A673 (cell line): ENCODE measurements at regions not wholly inside any gene's neighbourhood (a gene's known extent, or its start where the extent isn't known, plus 50 kb on each side); places are given as distances from the start of the nearest gene placed in this dataset.
A peak's percentile ranks its signal among the peaks of the same experiment; 100 is the strongest.

Experiments used
- BruUV-seq: library from RNA; stranded (reverse); fragments of 400-500 nt; replicated peaks from 2 replicates; lab custom pipeline; 2021; lab: Mats Ljungman, UMichigan
- CTCF ChIA-PET: fragments of 300-600 bp; sonication (Branson Sonifier 250); formaldehyde crosslinking; loops from one replicate; lab custom pipeline; 2022; ENCODE audit warnings: antibody characterized with exemption; lab: Charles Lee
- POLR2A ChIA-PET: fragments of 300-600 bp; sonication (Branson Sonifier 250); formaldehyde crosslinking; loops from one replicate; lab custom pipeline; 2022; ENCODE audit warnings: antibody characterized with exemption; ENCODE audit not compliant: low non-redundant PET; lab: Charles Lee
- DNase-seq: peaks from one replicate; pipeline ENCODE4 v3.0.0-alpha.2; 2015; ENCODE audit warnings: low spot score
- H3K27ac ChIP-seq: fragments of 200-600 bp; sonication (generic); 2 replicates; pipeline ENCODE4 v1.5.1; 2016; ENCODE audit warnings: mixed run types, low read depth, mild to moderate bottlenecking, mixed read lengths, antibody characterized with exemption, low read length; ENCODE audit not compliant: poor library complexity, severe bottlenecking
- H3K27me3 ChIP-seq: fragments of 200-600 bp; sonication (generic); replicated peaks from 2 replicates; pipeline ENCODE4 v1.6.1; 2017; ENCODE audit warnings: mixed run types, low read depth, mild to moderate bottlenecking, mixed read lengths, antibody characterized with exemption, low read length; ENCODE audit not compliant: insufficient read depth, poor library complexity
- H3K36me3 ChIP-seq: fragments of 200-600 bp; sonication (generic); 2 replicates; pipeline ENCODE4 v1.6.1; 2016; ENCODE audit warnings: mixed run types, mild to moderate bottlenecking, mixed read lengths, antibody characterized with exemption, low read length; ENCODE audit not compliant: insufficient read depth, poor library complexity, severe bottlenecking
- H3K4me1 ChIP-seq: fragments of 200-600 bp; sonication (generic); 2 replicates; pipeline ENCODE4 v1.6.1; 2017; ENCODE audit warnings: mixed run types, mild to moderate bottlenecking, mixed read lengths, antibody characterized with exemption, low read length; ENCODE audit not compliant: insufficient read depth, poor library complexity, severe bottlenecking
- H3K4me3 ChIP-seq: fragments of 200-600 bp; sonication (generic); 2 replicates; pipeline ENCODE4 v1.5.1; 2016; ENCODE audit warnings: low read depth, mixed run types, mild to moderate bottlenecking, mixed read lengths, low read length; ENCODE audit not compliant: poor library complexity, severe bottlenecking
- H3K9me3 ChIP-seq: fragments of 200-600 bp; sonication (generic); 2 replicates; pipeline ENCODE4 v1.6.1; 2016; ENCODE audit warnings: mixed run types, low read depth, mild to moderate bottlenecking, mixed read lengths, antibody characterized with exemption, low read length; ENCODE audit not compliant: poor library complexity, severe bottlenecking
- CTCF ChIP-seq: fragments of 300-800, 200-600 bp; sonication (generic); conservative IDR thresholded peaks from 2 replicates; pipeline ENCODE4 v1.5.1; 2017; ENCODE audit warnings: low read depth, mild to moderate bottlenecking, antibody characterized with exemption, low read length, moderate library complexity, mixed read lengths
- EZH2 ChIP-seq: fragments of 200-600 bp; sonication (generic); IDR thresholded peaks from 2 replicates; pipeline ENCODE4 v1.6.1; 2017; ENCODE audit warnings: borderline replicate concordance, low read depth, mild to moderate bottlenecking, mixed read lengths, antibody characterized with exemption, low read length; ENCODE audit not compliant: poor library complexity, severe bottlenecking
- intact Hi-C: fragments of 100-400 bp; cut with micrococcal nuclease; formaldehyde crosslinking; loops from one replicate; pipeline ENCODE4 v1.10.0; 2022; ENCODE audit not compliant: unreplicated experiment

GRCh38 chr10:100653957-100654781 lies 91.2 kb upstream of the PAX2 start:
- TF ChIP-seq CTCF (no peak), EZH2 (no peak)
- H3K4me1 ChIP-seq, result peaks cover 23% of the 10 kb centered on the region
- no peaks in the 10 kb centered on the region for H3K36me3 ChIP-seq
- H3K27me3 ChIP-seq, result peaks cover 63% of the 10 kb centered on the region
- BruUV-seq, result no TSS peak
- intact Hi-C loops, result no loop called here
- peak; percentile 71 for DNase-seq
- peak overlapping the region; percentile 50 for H3K27ac ChIP-seq
- POLR2A ChIA-PET, result interaction anchor here (0.8 kb wide), 1 partner anchor 14 kb away, joined by 10 read pairs; no protein-coding TSS in a partner anchor
- peak overlapping the region; percentile 47 for H3K4me3 ChIP-seq
- CTCF ChIA-PET, result no interaction called here
- no peaks in the 10 kb centered on the region for H3K9me3 ChIP-seq

- intact Hi-C loops, result no loop called here
- Histone ChIP-seq H3K4me3 (peak overlapping the region; percentile 47), H3K4me1 (peaks cover 21% of the 10 kb centered on the region), H3K27ac (peak overlapping the region; percentile 58), H3K36me3 (no peaks in the 10 kb centered on the region), H3K27me3 (peaks cover 65% of the 10 kb centered on the region), H3K9me3 (no peaks in the 10 kb centered on the region)
- BruUV-seq, result no TSS peak
- no peak for TF ChIP-seq EZH2
- TF ChIP-seq CTCF, result no peak
- ChIA-PET CTCF (interaction anchor here (0.6 kb wide), 1 partner anchor 116 kb away, joined by 6 read pairs; no protein-coding TSS in a partner anchor), POLR2A (interaction anchor here (0.8 kb wide), 1 partner anchor 15 kb away, joined by 10 read pairs; no protein-coding TSS in a partner anchor)
- no peak for DNase-seq
These were observed 90.5 kb upstream of the PAX2 start for GRCh38 chr10:100654782-100655325.

GRCh38 chr10:100655326-100655759 lies 90.0 kb upstream of the PAX2 start:
- CTCF ChIA-PET, result interaction anchor here (0.6 kb wide), 1 partner anchor 115 kb away, joined by 6 read pairs; no protein-coding TSS in a partner anchor
- H3K27ac ChIP-seq, result peak overlapping the region; percentile 58
- H3K4me1 ChIP-seq, result peaks cover 17% of the 10 kb centered on the region
- H3K27me3 ChIP-seq, result peaks cover 70% of the 10 kb centered on the region
- no TSS peak for BruUV-seq
- H3K4me3 ChIP-seq, result peak overlapping the region; percentile 47
- TF ChIP-seq CTCF, result no peak
- TF ChIP-seq EZH2, result peak; percentile 53
- POLR2A ChIA-PET, result no interaction called here
- no peaks in the 10 kb centered on the region for H3K36me3 ChIP-seq
- peak; percentile 63 for DNase-seq
- no peaks in the 10 kb centered on the region for H3K9me3 ChIP-seq
- intact Hi-C loops, result no loop called here
